ENCODE measurements at regions not wholly inside any gene's neighbourhood (a gene's known extent, or its start where the extent isn't known, plus 50 kb on each side); places are given as distances from the start of the nearest gene placed in this dataset.
A peak's percentile ranks its signal among the peaks of the same experiment; 100 is the strongest.

GRCh38 chr12:46452061-46452615 lies 79.6 kb upstream of the SLC38A2 start:
- DNase-seq (ENCODE audit: low read depth in 2 of 2), result peak in 1 of 2 donors; percentile 39
- no peak for TF ChIP-seq CTCF (IDR thresholded peaks at IDR 0.05; ENCODE audit: low read depth, low read length)
- H3K4me3 ChIP-seq (replicated peaks in 1 of 2; ENCODE audit: low read depth in 2 of 2, low read length in 2 of 2), result no peak overlapping the region

GRCh38 chr12:46451276-46452021 lies 78.9 kb upstream of the SLC38A2 start:
- no peak for DNase-seq (ENCODE audit: low read depth in 2 of 2)
- TF ChIP-seq CTCF (IDR thresholded peaks at IDR 0.05; ENCODE audit: low read depth, low read length), result no peak
- H3K4me3 ChIP-seq (replicated peaks in 1 of 2; ENCODE audit: low read depth in 2 of 2, low read length in 2 of 2), result no peak overlapping the region

GRCh38 chr12:46450279-46450748 lies 77.7 kb upstream of the SLC38A2 start:
- peak; percentile 41 to 51 for DNase-seq (ENCODE audit: low read depth in 2 of 2)
- TF ChIP-seq CTCF (IDR thresholded peaks at IDR 0.05; ENCODE audit: low read depth, low read length), result no peak
- H3K4me3 ChIP-seq (replicated peaks in 1 of 2; ENCODE audit: low read depth in 2 of 2, low read length in 2 of 2), result no peak overlapping the region

GRCh38 chr12:46449856-46450255 lies 77.3 kb upstream of the SLC38A2 start:
- DNase-seq (ENCODE audit: low read depth in 2 of 2), result no peak
- no peak overlapping the region for H3K4me3 ChIP-seq (replicated peaks in 1 of 2; ENCODE audit: low read depth in 2 of 2, low read length in 2 of 2)
- TF ChIP-seq CTCF (IDR thresholded peaks at IDR 0.05; ENCODE audit: low read depth, low read length), result no peak

DNA sequence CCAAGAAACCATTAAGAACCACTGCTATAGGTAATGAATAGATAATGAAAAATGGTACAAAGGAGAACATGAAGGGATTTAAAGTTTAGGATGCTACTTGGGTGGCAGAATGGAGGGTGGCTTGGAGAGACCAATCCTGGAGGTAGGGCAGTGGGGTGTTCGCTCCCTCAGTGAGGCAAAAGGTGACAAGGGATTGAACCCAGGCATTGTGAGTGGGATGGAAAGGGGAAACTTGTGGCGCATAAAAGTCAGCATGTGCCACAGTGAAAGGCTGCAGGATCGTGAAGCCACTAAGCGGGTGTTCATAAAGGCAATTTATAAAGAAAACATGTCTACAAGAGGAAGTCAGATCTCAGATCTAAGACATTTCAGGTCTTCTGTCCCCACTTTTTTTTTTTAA lies 76.7 kb upstream of the SLC38A2 start:
- no peak for TF ChIP-seq CTCF (IDR thresholded peaks at IDR 0.05; ENCODE audit: low read depth, low read length)
- H3K4me3 ChIP-seq (replicated peaks in 1 of 2; ENCODE audit: low read depth in 2 of 2, low read length in 2 of 2), result no peak overlapping the region
- no peak for DNase-seq (ENCODE audit: low read depth in 2 of 2)

DNA sequence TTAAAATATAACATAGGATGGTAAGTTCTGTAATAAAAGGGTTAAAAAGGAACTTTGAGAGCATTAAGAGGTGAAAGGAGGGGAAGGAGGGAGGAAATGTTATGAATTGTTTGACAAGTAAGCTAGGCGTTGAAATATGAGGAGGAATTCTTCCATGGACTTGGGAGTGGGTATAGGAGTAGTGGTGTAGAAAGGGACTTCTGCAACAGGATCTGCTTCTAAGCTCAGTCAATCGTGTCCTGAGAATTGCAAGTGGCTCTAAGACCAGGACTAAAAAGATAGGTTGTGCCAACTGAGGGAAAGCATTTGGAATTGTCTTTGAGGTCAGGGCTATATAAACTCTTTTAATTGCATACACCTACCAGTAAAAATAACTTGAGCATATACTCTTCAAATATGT lies 74.1 kb upstream of the SLC38A2 start:
- H3K4me3 ChIP-seq (replicated peaks in 1 of 2; ENCODE audit: low read depth in 2 of 2, low read length in 2 of 2), result no peak overlapping the region
- TF ChIP-seq CTCF (IDR thresholded peaks at IDR 0.05; ENCODE audit: low read depth, low read length), result no peak
- peak in 1 of 2 donors; percentile 59 for DNase-seq (ENCODE audit: low read depth in 2 of 2)

Measured in cardiac fibroblast (primary cell).